ENCODE measurements at regions not wholly inside any gene's neighbourhood (a gene's known extent, or its start where the extent isn't known, plus 50 kb on each side); places are given as distances from the start of the nearest gene placed in this dataset.

DNA sequence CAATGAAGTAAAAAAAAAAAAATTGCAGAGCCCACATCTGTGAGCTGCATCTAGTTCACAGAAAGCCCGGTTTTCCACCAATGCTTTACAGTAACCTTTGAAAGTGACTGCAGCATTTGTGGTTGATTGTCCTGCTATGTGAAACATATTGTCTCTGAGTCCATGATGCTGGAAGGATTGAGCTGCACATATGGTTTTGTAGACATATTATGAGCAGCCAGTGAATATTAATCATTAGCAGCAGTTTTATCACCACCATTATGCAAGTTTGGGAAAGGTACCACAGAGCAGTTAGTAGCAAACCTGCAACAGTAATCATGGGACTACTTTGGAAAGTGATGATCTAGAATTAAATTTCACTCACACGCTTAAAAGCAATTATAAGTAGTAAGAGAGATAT is 151.5 kb upstream of the PRICKLE1 start:
- peaks cover 1% of the 10 kb centered on the region; the same call in 2 of the 3 replicates for H3K9me3 ChIP-seq (replicated peaks; ENCODE audit: control insufficient read depth, insufficient read depth, low read length)
- in situ Hi-C loops (cut with MboI) = no loop called here
- H3K9ac ChIP-seq (ENCODE audit: control insufficient read depth, insufficient read depth, low read length) = no peak overlapping the region
- ATAC-seq = no peak
- H4K20me1 ChIP-seq (ENCODE audit: control insufficient read depth, insufficient read depth) = no peaks in the 10 kb centered on the region
- no peak overlapping the region for H3K4me2 ChIP-seq (ENCODE audit: control insufficient read depth, insufficient read depth)
- H3K4me1 ChIP-seq (ENCODE audit: control insufficient read depth, insufficient read depth, low read length) = no peaks in the 10 kb centered on the region
- H3K27me3 ChIP-seq (replicated peaks in 1 of 2; ENCODE audit: control insufficient read depth in 2 of 2, insufficient read depth in 2 of 2, low read length in 1 of 2) = no peaks in the 10 kb centered on the region; a peak in 1 of 4 replicates
- no peaks in the 10 kb centered on the region for H3K36me3 ChIP-seq (ENCODE audit: control insufficient read depth in 2 of 2, insufficient read depth in 2 of 2, low read length in 1 of 2)
- H3K79me2 ChIP-seq (ENCODE audit: control insufficient read depth, insufficient read depth, low read length) = no peaks in the 10 kb centered on the region
- BruUV-seq (replicated peaks) = no TSS peak
- FAIRE-seq = no peak
- WGBS (ENCODE audit: insufficient coverage, insufficient replicate concordance, low lambda C conversion rate, missing lambda C conversion rate) = 15% methylated on average over 2 of the region's 2 CpGs
- TF ChIP-seq ETV6 (conservative IDR thresholded peaks at IDR 0.05 in 1 of 2, IDR thresholded peaks at IDR 0.05 in 1 of 2; ENCODE audit: borderline replicate concordance in 1 of 2, low read depth in 1 of 2) (no peak), HDAC6 (IDR thresholded peaks at IDR 0.05; ENCODE audit: unreplicated experiment) (no peak), ZBED1 (IDR thresholded peaks at IDR 0.05; ENCODE audit: borderline replicate concordance) (no peak), BCLAF1 (IDR thresholded peaks at IDR 0.05) (no peak), STAT1 (conservative IDR thresholded peaks at IDR 0.05) (no peak), PRDM15 (CRISPR knock-in tag; IDR thresholded peaks at IDR 0.05) (no peak), TAF1 (IDR thresholded peaks at IDR 0.05; ENCODE audit: borderline replicate concordance, low read depth, low read length) (no peak), PAX8 (IDR thresholded peaks at IDR 0.05) (no peak), YY1 (IDR thresholded peaks at IDR 0.05; ENCODE audit: low read depth, low read length) (no peak), CBX5 (IDR thresholded peaks at IDR 0.05; ENCODE audit: low read depth) (no peak), MAX (IDR thresholded peaks at IDR 0.05; ENCODE audit: low read depth, low read length) (no peak), SP1 (IDR thresholded peaks at IDR 0.05; ENCODE audit: low read depth, low read length) (no peak), MXI1 (IDR thresholded peaks at IDR 0.05; ENCODE audit: low read depth, low read length) (no peak)
- H3K27ac ChIP-seq (ENCODE audit: control insufficient read depth, insufficient read depth) = no peak overlapping the region
- H2AFZ ChIP-seq (ENCODE audit: control insufficient read depth, low read depth, low read length) = no peak overlapping the region
- ChIA-PET CTCF (interaction anchor here (0.6 kb wide), 2 partner anchors 102 to 530 kb away, joined by 3 to 4 read pairs; no protein-coding TSS in a partner anchor), RAD21 (ENCODE audit: unreplicated experiment) (no interaction called here), SMC1A (ENCODE audit: uncharacterized antibody, unreplicated experiment) (interaction anchor here (0.7 kb wide), 1 partner anchor 320 kb away, joined by 4 read pairs; no protein-coding TSS in a partner anchor), POLR2A (interaction anchor here (0.5 kb wide), 1 partner anchor 19 kb away, joined by 3 read pairs; no protein-coding TSS in a partner anchor)
- no peak for DNase-seq (ENCODE audit: low read depth, low spot score)
- H3K4me3 ChIP-seq = no peak overlapping the region
- intact Hi-C loops (cut with micrococcal nuclease; ENCODE audit: unreplicated experiment) = no loop called here

Measured in GM12878 (cell line).